HG03095 (cell line): ENCODE measurements at regions not wholly inside any gene's neighbourhood (a gene's known extent, or its start where the extent isn't known, plus 50 kb on each side); places are given as distances from the start of the nearest gene placed in this dataset.

Source experiments
- ATAC-seq: cut with Tn5 transposase; IDR thresholded peaks from one replicate; pipeline ENCODE4 v1.9.1; 2021; ENCODE audit warnings: moderate library complexity; ENCODE audit not compliant: unreplicated experiment

DNA sequence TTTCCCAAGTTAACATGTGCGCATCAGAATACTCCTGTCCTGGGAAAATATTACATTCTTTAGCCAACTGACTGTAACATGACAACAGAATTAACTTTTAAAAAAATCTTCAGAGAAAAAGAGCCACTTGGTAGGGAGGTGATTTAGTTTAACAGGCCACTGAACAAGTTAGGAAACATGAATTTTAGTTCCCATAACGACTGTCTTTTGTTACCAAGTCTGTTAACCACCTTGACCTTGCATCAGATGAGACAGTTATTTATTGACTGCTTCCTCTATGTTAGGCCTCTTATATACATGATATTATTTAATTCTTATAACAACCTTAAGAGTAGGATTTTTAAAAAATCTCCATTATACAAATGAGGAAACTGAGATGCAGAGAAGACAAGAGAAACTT is 268.6 kb downstream of the NDFIP2 start:
- no peak for ATAC-seq

DNA sequence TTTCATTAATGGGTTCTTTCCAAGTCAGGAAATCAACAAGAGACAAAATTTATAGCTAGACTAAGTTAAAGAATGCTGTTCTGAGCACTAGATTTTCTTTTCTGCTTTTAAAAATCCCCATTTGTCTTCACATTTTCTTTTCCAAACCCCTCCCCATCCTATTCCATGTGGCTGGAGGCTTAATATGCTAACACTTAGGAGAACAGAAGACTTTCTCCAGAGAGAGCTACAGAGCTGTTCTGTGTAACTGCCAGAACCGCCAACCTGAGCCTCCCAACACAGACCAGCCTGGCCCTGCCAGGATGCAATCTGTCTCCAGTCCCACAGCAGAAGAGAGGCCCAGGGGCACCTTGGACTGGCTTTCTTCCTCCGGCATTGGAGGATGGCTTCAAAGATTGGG is 264.1 kb downstream of the NDFIP2 start:
- no peak for ATAC-seq

DNA sequence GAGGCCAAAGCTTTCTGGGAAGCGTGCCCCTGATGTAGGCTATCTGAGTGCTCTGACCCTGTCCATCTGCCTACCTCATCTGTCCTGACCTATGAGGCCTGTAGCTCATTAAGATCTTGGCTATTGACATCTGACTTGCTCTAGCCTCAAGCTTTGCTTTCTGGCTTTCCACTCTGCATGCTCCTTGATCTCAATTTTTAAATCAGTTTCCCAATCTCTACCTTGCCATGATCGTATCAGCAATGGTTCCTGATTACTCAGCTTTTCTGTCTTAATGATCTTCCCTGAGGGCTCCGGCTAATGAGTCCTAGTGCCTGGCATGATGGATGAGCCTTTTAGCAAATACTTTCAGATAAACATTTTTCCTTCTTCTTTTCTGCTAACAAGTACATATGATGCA is 262.0 kb downstream of the NDFIP2 start:
- no peak for ATAC-seq

DNA sequence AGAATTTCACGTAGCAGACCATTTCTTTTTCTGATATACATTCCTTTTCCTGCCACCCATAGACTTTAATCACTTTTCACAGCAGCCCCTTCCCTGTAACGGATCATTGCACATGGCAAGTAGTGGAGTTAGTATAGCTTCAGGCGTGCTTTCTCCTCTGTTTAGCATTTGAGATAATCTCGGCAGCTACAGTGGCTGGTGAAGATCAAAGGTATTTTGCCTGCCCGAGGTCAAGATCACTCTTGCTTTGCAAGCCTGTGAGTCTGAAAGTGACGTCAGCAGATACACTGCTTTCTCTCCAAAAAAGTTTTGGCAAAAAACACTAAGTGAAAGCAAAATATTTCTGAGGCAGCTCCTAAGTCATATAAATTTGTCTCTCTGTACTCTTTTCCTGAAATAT is 260.0 kb downstream of the NDFIP2 start:
- no peak for ATAC-seq

- no peak for ATAC-seq
These were observed 255.4 kb downstream of the NDFIP2 start for GRCh38 chr13:79736356-79736755.

DNA sequence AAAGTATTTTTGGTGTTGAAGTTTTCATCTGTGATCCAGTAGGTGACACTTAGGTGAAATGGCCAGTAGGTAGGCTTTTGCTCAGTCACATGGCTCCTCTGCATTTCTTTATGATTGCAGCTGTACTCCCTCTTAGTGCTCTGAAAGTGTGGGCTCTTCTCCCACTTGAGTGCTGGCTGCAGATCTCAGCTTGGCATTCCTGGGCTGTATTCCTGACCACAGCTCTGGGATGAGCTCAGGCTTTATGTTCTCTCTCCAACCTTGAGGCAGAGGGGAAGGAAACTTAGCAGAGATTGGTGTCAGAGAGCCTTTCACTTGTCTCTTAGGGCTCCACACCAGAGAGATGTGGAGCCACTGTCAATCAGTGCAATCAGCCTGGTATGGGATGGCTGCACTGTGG is 254.3 kb downstream of the NDFIP2 start:
- ATAC-seq: no peak

GRCh38 chr13:79727086-79727485 is 246.1 kb downstream of the NDFIP2 start:
- no peak for ATAC-seq

DNA sequence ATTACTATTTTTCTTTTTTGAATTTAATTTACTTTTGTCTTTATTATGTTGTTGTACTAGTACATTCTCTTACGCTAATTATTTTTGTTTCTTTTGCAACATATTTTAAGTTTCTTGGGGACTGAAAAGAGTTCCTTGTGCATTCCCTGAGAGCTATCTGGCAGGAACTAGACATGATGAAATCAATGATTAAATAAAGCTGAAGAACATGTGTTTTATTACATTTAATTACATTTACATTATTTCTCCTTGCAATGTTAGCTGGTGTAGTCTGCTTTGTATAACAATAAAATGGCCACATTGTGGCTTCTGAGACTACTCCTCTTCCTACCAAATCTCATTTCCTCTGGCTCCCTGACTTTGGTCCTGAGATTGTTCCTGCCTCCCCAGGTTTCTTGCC is 244.9 kb downstream of the NDFIP2 start:
- ATAC-seq: no peak

DNA sequence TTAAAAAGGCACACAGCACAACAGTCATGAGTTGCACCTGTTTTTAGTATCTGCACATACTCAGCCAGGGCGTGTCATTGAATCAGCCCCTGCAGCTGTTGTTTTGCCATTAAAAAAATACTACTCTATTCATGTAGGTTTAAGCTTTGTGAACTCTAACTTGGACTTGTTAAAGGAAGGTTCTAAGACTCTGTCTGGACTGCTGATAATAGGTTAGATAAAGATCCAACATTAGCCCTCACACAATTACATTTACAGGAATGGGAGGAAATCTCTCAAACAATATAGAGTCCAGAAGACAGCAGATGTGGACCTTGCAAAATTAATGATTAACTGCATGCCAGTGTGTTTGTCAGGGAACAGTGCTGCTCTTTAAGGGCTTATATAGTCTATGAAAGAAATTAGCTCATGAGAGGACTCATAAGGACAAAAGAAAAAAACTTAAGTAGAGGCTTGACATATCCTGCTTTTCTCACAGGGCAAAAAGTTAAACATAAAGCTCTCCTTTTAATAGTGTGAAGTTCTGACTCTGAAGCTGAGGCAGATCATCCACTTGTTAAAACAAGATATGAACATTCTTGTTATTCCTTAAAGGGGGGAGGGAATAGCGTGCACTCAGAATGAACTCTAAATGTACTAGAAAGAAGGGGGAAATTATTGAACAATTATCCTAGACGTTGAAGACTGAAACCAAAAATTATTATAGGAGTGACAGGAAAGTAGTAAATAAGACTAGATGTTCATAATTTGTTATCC is 243.6 kb downstream of the NDFIP2 start:
- no peak for ATAC-seq

DNA sequence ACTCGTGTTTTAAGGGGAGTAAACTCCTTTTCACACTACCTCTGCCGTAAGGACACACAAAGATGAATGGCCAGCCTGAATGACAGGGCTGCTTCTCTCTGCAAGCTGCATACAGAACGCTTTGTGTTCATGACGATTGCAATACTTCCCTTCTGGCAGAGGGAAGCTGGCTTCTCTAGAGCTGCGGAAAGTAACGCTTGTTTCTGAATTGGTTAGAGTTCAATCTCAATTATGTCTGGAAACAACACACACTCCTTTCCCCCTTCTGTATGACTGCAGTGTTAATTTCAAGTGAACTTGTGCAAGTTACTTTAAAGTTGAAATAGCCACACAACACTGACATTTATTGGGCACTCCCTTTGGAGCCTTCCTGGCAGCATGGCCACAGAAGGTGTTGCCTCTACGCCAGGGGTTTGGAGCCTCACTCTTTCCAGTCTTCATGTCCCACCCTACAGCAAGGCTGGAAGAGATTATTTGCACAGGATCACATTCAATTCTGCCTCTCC is 242.6 kb downstream of the NDFIP2 start:
- no peak for ATAC-seq

DNA sequence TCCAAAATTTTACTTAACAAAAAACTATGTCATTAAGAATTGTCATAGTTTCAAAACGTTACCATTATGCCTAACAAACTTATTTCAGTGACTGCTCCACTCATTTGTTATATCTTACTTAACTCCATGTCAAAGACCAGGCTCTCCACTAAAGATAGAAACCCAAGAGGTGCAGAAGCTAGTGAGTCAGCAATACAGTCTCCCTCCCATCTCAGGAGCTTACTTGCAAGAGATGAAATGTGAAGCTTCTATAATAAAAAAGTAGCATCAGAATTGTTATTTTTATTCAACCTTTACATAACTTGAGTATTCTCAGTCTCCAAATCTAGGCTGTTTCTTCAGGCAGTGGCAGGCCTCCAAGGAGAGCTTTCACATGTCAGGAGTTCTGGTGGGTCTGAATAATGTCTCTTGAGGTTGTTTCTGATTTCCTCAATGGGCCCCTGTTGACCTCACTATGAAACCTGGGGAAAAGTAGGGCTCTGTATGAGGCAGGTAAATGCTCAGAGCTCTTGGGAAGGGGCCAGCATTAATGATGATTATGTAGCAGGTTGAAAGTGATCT is 242.0 kb downstream of the NDFIP2 start:
- ATAC-seq: no peak

DNA sequence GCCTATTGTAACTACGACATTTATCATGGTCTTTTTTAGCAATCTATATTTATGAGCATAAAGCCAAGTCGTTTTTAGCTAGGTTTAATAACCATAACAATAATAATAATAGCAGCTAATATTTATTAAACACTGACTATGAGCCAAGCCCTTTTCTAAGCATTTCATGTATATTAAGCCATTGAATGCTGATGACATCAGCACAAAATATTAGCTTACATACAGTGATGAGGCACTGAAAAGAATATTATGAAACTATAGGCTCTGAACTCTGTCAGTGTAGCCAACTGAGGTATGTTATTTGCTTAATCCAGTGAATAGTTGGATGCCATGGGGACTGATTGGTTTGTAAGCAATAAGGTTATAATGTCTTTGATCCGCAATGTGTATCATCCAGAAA is 235.2 kb downstream of the NDFIP2 start:
- ATAC-seq: no peak

- no peak for ATAC-seq
These were observed 230.7 kb downstream of the NDFIP2 start for GRCh38 chr13:79711631-79712030.

GRCh38 chr13:79710376-79710775 is 229.4 kb downstream of the NDFIP2 start:
- ATAC-seq: no peak

- ATAC-seq: no peak
These were observed 228.5 kb downstream of the NDFIP2 start for GRCh38 chr13:79709471-79709870.

- ATAC-seq: peak; percentile 82
These were observed 222.8 kb downstream of the NDFIP2 start for GRCh38 chr13:79703772-79704171.

GRCh38 chr13:79695754-79696153 is 214.8 kb downstream of the NDFIP2 start:
- ATAC-seq: no peak

GRCh38 chr13:79692846-79693245 is 211.9 kb downstream of the NDFIP2 start:
- no peak for ATAC-seq

DNA sequence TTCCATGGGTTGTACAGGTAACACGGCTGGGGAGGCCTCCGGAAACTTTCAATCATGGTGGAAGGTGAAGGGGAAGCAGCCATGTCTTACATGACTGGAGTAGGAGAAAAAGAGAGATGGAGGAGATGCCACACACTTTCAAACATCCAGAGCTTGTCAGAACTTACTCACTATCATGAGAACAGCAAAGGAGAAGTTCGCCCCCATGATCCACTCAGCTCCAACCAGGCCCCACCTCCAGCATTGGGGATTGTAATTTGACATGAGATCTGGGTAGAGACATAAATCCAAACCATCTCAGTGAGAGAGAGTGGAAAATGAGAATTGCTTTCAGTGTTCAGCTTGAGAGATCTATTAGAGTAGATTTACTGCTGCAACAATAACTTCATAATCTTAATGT is 210.9 kb downstream of the NDFIP2 start:
- no peak for ATAC-seq

GRCh38 chr13:79688741-79689140 is 207.8 kb downstream of the NDFIP2 start:
- no peak for ATAC-seq

GRCh38 chr13:79686441-79686840 is 205.5 kb downstream of the NDFIP2 start:
- ATAC-seq: no peak

- no peak for ATAC-seq
These were observed 203.4 kb downstream of the NDFIP2 start for GRCh38 chr13:79684371-79684770.

GRCh38 chr13:79682164-79682563 is 201.2 kb downstream of the NDFIP2 start:
- no peak for ATAC-seq
